AG10803 (cell line): ENCODE measurements at regions not wholly inside any gene's neighbourhood (a gene's known extent, or its start where the extent isn't known, plus 50 kb on each side); places are given as distances from the start of the nearest gene placed in this dataset.

ENCODE experiments used
- DNase-seq: peaks from one replicate; pipeline ENCODE4 v3.0.0; 2010; ENCODE audit warnings: low read depth
- H3K4me3 ChIP-seq: 2 replicates; pipeline ENCODE4 v1.5.1; 2011; ENCODE audit warnings: mild to moderate bottlenecking, low read length, control low read depth
- CTCF ChIP-seq: conservative IDR thresholded peaks from 2 replicates; pipeline ENCODE4 v1.5.1; 2011; ENCODE audit warnings: mild to moderate bottlenecking, low read length, control low read depth, inconsistent platforms

GRCh38 chr5:171705830-171706468 lies 79.7 kb upstream of the SMIM23 start:
- H3K4me3 ChIP-seq = no peak overlapping the region
- TF ChIP-seq CTCF = no peak
- DNase-seq = no peak

DNA sequence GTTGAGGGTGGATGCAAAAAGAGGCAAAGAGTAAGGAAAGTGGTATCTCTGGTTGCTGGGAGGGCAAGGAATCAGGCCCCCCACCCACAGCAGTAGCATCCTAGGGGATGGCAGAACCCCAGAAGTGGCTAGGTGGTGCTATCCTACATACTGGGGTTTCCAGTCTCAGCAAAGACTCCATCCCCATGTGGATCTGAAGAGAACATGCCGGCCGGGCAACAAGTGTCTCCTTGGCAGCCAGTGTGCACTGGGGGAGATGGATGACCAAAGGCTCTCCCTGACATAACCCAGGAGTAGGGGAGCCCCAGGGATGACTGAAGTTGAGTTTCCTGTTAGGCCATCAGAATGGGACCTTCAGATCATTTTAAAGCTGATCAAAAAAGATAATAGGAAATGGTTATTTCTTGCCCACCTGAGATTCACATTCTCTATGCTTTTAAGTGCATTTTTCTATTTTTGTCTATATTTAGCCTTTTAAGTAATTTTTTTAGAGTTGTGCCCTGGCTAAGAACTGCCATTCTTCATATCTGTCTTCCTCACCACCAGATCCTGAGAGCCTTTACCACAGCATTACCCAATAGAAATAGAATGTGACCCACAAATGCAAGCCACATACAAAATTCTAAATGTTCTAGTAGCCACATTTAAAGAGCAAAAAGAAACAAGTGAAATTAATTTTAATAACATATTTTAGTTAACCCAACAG lies 78.7 kb upstream of the SMIM23 start:
- no peak for DNase-seq
- no peak for TF ChIP-seq CTCF
- H3K4me3 ChIP-seq = no peak overlapping the region

DNA sequence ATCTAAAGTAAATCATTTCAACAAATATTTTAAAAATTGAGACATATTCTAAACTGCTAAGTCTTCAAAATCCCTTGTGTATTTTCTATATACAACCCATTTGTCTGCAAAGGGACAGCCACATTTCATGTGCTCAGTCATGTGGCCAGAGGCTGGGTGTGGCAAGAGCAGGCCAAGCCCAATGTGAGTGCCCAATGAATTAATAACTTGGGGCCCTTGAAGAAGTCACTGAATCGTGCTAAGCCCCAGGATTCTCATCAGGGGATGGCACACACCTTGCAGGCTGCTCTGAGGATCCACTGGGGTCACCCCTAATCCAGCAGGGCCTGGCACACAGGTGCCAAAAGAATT lies 78.2 kb upstream of the SMIM23 start:
- no peak overlapping the region for H3K4me3 ChIP-seq
- DNase-seq = no peak
- TF ChIP-seq CTCF = no peak

DNA sequence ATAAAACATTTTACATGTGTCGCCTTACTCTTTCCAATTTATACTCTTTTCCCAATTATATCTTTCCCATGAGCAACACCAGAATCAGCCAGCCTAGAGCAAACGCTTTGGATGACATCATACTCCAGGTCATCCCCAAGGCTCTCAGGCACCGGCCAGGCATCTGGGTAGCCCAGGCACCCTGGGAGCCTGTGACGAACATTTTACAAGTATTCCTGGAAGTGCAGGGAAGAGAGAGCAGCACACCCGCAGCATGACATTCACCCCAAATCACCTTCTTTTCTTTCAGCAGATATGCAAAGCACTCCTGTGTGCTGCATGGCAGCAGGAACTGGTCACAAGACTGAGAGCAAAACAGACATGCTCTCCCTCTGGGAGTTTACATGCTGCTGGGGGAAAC lies 75.7 kb upstream of the SMIM23 start:
- no peak for DNase-seq
- no peak overlapping the region for H3K4me3 ChIP-seq
- TF ChIP-seq CTCF = no peak

DNA sequence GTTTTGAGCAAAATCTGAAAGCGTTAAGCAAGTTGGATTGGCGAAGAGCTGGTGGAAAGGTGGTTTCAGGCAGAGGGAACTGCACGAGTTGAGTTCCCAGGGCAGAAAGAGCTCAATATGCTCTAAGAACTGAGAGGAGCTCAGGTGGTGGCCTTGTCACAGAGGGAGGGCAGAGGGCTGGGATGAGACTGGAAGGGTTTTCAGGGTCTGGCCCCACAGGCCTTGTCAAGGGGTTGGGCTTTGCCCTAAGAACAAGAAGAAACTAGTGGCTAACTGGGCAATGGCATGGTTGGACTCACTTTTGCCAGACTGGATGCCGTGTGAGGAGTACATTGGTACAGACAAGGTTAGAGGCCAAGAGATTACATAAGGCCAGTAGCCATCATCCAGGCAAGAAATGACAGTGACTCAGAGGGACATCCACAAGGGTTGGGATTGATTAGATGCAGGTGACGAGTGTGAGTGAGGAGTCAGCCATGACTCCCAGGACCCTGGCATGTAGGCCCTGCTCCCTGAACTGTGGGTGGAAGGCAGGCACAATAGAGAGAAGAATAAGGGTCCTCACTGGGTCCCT lies 75.1 kb upstream of the SMIM23 start:
- H3K4me3 ChIP-seq = no peak overlapping the region
- no peak for DNase-seq
- no peak for TF ChIP-seq CTCF

GRCh38 chr5:171711571-171711970 lies 74.0 kb upstream of the SMIM23 start:
- no peak for TF ChIP-seq CTCF
- no peak for DNase-seq

DNA sequence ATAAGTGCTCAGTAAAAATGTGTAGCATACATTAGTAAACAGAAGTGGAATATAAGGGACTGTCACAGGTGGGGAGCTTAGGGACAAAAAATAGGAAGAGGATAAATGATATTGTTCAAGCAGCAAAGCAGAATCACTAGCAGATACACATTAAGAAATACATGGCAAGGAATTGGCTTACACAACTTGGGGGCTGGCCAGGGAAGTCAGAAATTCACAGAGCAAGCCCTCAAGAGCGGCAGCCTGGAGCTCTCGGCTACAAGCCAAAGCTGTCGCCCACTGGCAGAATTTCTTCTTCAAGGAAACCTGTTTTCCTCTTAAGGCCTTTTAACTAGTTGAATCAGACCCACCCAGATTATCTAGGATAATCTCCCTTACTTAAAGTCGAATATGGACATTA lies 73.0 kb upstream of the SMIM23 start:
- no peak for DNase-seq
- TF ChIP-seq CTCF = no peak
- H3K4me3 ChIP-seq = no peak overlapping the region

More at GRCh38 chr5:171711571-171711970, 74.0 kb upstream of the SMIM23 start:
- no peak overlapping the region for H3K4me3 ChIP-seq
